K562 (cell line): ENCODE measurements at regions not wholly inside any gene's neighbourhood (a gene's known extent, or its start where the extent isn't known, plus 50 kb on each side); places are given as distances from the start of the nearest gene placed in this dataset.

Source experiments
- ATAC-seq: fragments of 200-7000 bp; cut with Tn5 transposase; 3 replicates; pipeline ENCODE4 v1.9.1; 2020; ENCODE audit warnings: moderate library complexity
- BruUV-seq: library from RNA; stranded (reverse); fragments of 400-500 nt; replicated peaks from 2 replicates; lab custom pipeline; 2021; lab: Mats Ljungman, UMichigan
- CTCF ChIA-PET: fragments of 300-600 bp; formaldehyde crosslinking; extraction: SDS; loops from one replicate; lab custom pipeline; 2021; ENCODE audit warnings: low intra/inter-chr PET ratio; lab: Yijun Ruan, JAX
- POLR2A ChIA-PET: fragments of 300-600, 350-650 bp; sonication (Branson Sonifier 250); formaldehyde crosslinking; extraction: SDS; loops from one replicate; lab custom pipeline; 2021; ENCODE audit warnings: antibody characterized with exemption, inconsistent platforms; lab: Yijun Ruan, JAX
- DNase-seq, 4 experiments: peaks; one replicate each; pipeline versions ENCODE4 v3.0.0 to v3.0.0-alpha.2; 2011 to 2018; ENCODE audit warnings: low spot score in 3 of 4, mixed read lengths in 3 of 4; ENCODE audit errors: extremely low read depth in 1 of 4
- FAIRE-seq: peaks from 2 replicates; lab custom pipeline; 2011; peaks lifted over from hg19 to GRCh38; lab: Jason Lieb, UNC
- H2AFZ ChIP-seq: 2 replicates; pipeline ENCODE4 v1.6.0; 2011; ENCODE audit warnings: low read depth, low read length, control low read depth, inconsistent platforms
- H3K27ac ChIP-seq: fragments of 200-600 bp; 3 replicates; pipeline ENCODE4 v1.8.0; 2011; ENCODE audit warnings: low read depth, mild to moderate bottlenecking, control low read depth, inconsistent platforms, low read length, moderate library complexity, mixed read lengths; ENCODE audit errors: extremely low read depth
- H3K27me3 ChIP-seq, 2 experiments: fragments of 300-600 bp in 1 of 2; 2 replicates in 1 of 2; 3 replicates in 1 of 2; pipeline versions ENCODE4 v1.6.0 to v1.8.0; 2011; ENCODE audit warnings: inconsistent platforms in 2 of 2, low read length in 2 of 2, mild to moderate bottlenecking in 1 of 2, mixed read lengths in 1 of 2, moderate library complexity in 1 of 2; ENCODE audit not compliant: control insufficient read depth in 2 of 2, insufficient read depth in 2 of 2
- H3K36me3 ChIP-seq: fragments of 300-600 bp; 3 replicates; pipeline ENCODE4 v1.8.0; 2011; ENCODE audit warnings: mild to moderate bottlenecking, low read length, inconsistent platforms; ENCODE audit not compliant: control insufficient read depth, insufficient read depth
- H3K4me1 ChIP-seq, 2 experiments: fragments of 200-600 bp in 1 of 2; replicated peaks in 1 of 2; 2 replicates in 1 of 2; 3 replicates in 1 of 2; pipeline versions ENCODE4 v1.5.1 to v1.8.0; 2011; ENCODE audit warnings: inconsistent platforms in 2 of 2, low read length in 2 of 2, mild to moderate bottlenecking in 1 of 2, mixed read lengths in 1 of 2, moderate library complexity in 1 of 2; ENCODE audit not compliant: control insufficient read depth in 2 of 2, insufficient read depth in 2 of 2
- H3K4me2 ChIP-seq: 2 replicates; pipeline ENCODE4 v1.6.1; 2011; ENCODE audit warnings: low read length, control low read depth, inconsistent platforms, mixed read lengths; ENCODE audit not compliant: insufficient read depth
- H3K4me3 ChIP-seq: fragments of 200-600 bp; sonication (generic), shearing (Covaris generic); 2 replicates; pipeline ENCODE4 v1.5.1; 2016; ENCODE audit warnings: control low read depth, inconsistent platforms
- H3K79me2 ChIP-seq: fragments of 200-600 bp; 3 replicates; pipeline ENCODE4 v1.8.0; 2011; ENCODE audit warnings: low read length, inconsistent platforms; ENCODE audit not compliant: control insufficient read depth, insufficient read depth
- H3K9ac ChIP-seq, 2 experiments: 2 replicates each; pipeline versions ENCODE4 v1.6.0 to v1.6.1; 2011; ENCODE audit warnings: low read depth in 2 of 2, low read length in 2 of 2, control low read depth in 1 of 2, inconsistent platforms in 1 of 2, mild to moderate bottlenecking in 1 of 2, mixed read lengths in 1 of 2; ENCODE audit not compliant: insufficient read depth in 1 of 2
- H3K9me1 ChIP-seq: one replicate; pipeline ENCODE4 v1.6.0; 2011; ENCODE audit warnings: inconsistent platforms, mild to moderate bottlenecking, low read length, moderate library complexity; ENCODE audit not compliant: control insufficient read depth, insufficient read depth
- H3K9me3 ChIP-seq: replicated peaks from 2 replicates; pipeline ENCODE4 v1.5.1; 2011; ENCODE audit warnings: low read depth, low read length, inconsistent platforms; ENCODE audit not compliant: control insufficient read depth, insufficient read depth
- H4K20me1 ChIP-seq: replicated peaks from 2 replicates; pipeline ENCODE4 v1.6.1; 2011; ENCODE audit warnings: low read length, inconsistent platforms, mixed read lengths; ENCODE audit not compliant: control insufficient read depth, insufficient read depth
- CBFA2T3 ChIP-seq: fragments of 450-650 bp; IDR thresholded peaks from 2 replicates; pipeline ENCODE4 v1.6.1; 2017
- CBX3 ChIP-seq, 2 experiments: IDR thresholded peaks; 1 replicate in 1 of 2; 2 replicates in 1 of 2; pipeline ENCODE4 v1.6.1; 2012; ENCODE audit warnings: inconsistent platforms in 2 of 2, low read length in 2 of 2, borderline replicate concordance in 1 of 2, control low read depth in 1 of 2
- CTCF ChIP-seq, 3 experiments: IDR thresholded peaks in 2 of 3; conservative IDR thresholded peaks in 1 of 3; 2 replicates each; pipeline ENCODE4 v1.5.1; 2011 to 2012; ENCODE audit warnings: low read length in 3 of 3, mild to moderate bottlenecking in 3 of 3, control low read depth in 2 of 3, improper control_type of control experiment in 1 of 3, inconsistent platforms in 1 of 3, low read depth in 1 of 3, mixed read lengths in 1 of 3, moderate library complexity in 1 of 3; ENCODE audit not compliant: insufficient read depth in 2 of 3
- FOXA3 ChIP-seq, 2 experiments: fragments of 450-650 bp in 1 of 2; sonication (generic) in 1 of 2; formaldehyde crosslinking; IDR thresholded peaks in 1 of 2; conservative IDR thresholded peaks in 1 of 2; 2 replicates each; pipeline versions ENCODE4 v1.4.0 to v1.8.0; 2020 to 2022; ENCODE audit warnings: mild to moderate bottlenecking in 2 of 2, missing genetic modification reagents in 1 of 2
- MTA3 ChIP-seq: fragments of 450-650 bp; formaldehyde crosslinking; IDR thresholded peaks from 2 replicates; pipeline ENCODE4 v1.6.1; 2017; ENCODE audit warnings: mild to moderate bottlenecking, borderline replicate concordance
- NFATC3 ChIP-seq: fragments of 450-650 bp; IDR thresholded peaks from 2 replicates; pipeline ENCODE4 v1.6.1; 2017; ENCODE audit warnings: mild to moderate bottlenecking
- RAD21 ChIP-seq, 2 experiments: fragments of 250-450 bp in 1 of 2; fragments of 450-650 bp in 1 of 2; sonication (Bioruptor Pico) in 1 of 2; formaldehyde crosslinking in 1 of 2; IDR thresholded peaks in 1 of 2; conservative IDR thresholded peaks in 1 of 2; 2 replicates each; pipeline versions ENCODE4 v1.4.0 to v1.8.0; 2020 to 2022; ENCODE audit warnings: mild to moderate bottlenecking in 2 of 2, moderate library complexity in 1 of 2
- REST ChIP-seq, 2 experiments: fragments of 450-650 bp; formaldehyde crosslinking in 1 of 2; IDR thresholded peaks; 2 replicates each; pipeline versions ENCODE4 v1.4.0 to v1.6.1; 2014 to 2020; ENCODE audit warnings: mild to moderate bottlenecking in 2 of 2, borderline replicate concordance in 1 of 2, low read depth in 1 of 2
- SIN3A ChIP-seq, 2 experiments: fragments of 150-350 bp in 1 of 2; IDR thresholded peaks; 2 replicates each; pipeline ENCODE4 v1.6.1; 2011 to 2016; ENCODE audit warnings: borderline replicate concordance in 2 of 2, low read depth in 2 of 2, low read length in 2 of 2, mild to moderate bottlenecking in 2 of 2, moderate library complexity in 2 of 2; ENCODE audit not compliant: control insufficient read depth in 1 of 2
- WGBS: fragments of 100-300 bp; shearing (Covaris generic); methylation state at CpG from one replicate; pipeline ENCODE4 v1.1.6; 2016; ENCODE audit warnings: low coverage, mixed read lengths; ENCODE audit not compliant: insufficient coverage; ENCODE audit errors: missing lambda C conversion rate; 5-methylcytosine and 5-hydroxymethylcytosine counted together
- in situ Hi-C: fragments of 300-500 bp; cut with MboI; formaldehyde crosslinking; loops from 4 replicates; pipeline ENCODE4 v1.15.0; 2018; ENCODE audit warnings: inconsistent platforms, mixed read lengths
- intact Hi-C: fragments of 100-400 bp; cut with micrococcal nuclease; formaldehyde crosslinking; loops from 2 replicates; pipeline ENCODE4 v1.14.2; 2022

- Histone ChIP-seq H3K36me3 (no peaks in the 10 kb centered on the region), H3K4me1 (no peaks in the 10 kb centered on the region), H2AFZ (no peak overlapping the region), H3K9me1 (no peaks in the 10 kb centered on the region), H3K27ac (no peak overlapping the region), H3K79me2 (no peaks in the 10 kb centered on the region), H4K20me1 (no peaks in the 10 kb centered on the region), H3K4me3 (no peak overlapping the region), H3K27me3 (no peaks in the 10 kb centered on the region), H3K9ac (no peak overlapping the region), H3K4me2 (no peak overlapping the region), H3K9me3 (no peaks in the 10 kb centered on the region)
- no TSS peak for BruUV-seq
- ChIA-PET CTCF (no interaction called here), POLR2A (no interaction called here)
- under 1% methylated on average over 6 of the region's 6 CpGs for WGBS
- in situ Hi-C loops = no loop called here
- intact Hi-C loops = loop anchor here (2.0 kb wide), 1 partner anchor 1119 kb away; no protein-coding TSS in a partner anchor
- FAIRE-seq = no peak
- no peak for TF ChIP-seq NFATC3
- no peak for TF ChIP-seq CBFA2T3
- peak; percentile 21 to 61; a peak in 3 of 4 replicates for TF ChIP-seq RAD21 (CRISPR knock-in tag; conservative IDR thresholded peaks at IDR 0.05 in 1 of 2, IDR thresholded peaks at IDR 0.05 in 1 of 2)
- TF ChIP-seq CBX3 (IDR thresholded peaks at IDR 0.05; ENCODE audit: borderline replicate concordance in 1 of 2, low read length in 2 of 2) = peak in 1 of 2 experiments; percentile 61; a peak in 1 of 3 replicates
- TF ChIP-seq FOXA3 (CRISPR knock-in tag; conservative IDR thresholded peaks at IDR 0.05 in 1 of 2, IDR thresholded peaks at IDR 0.05 in 1 of 2) = peak in 1 of 2 experiments; percentile 81; a peak in 3 of 4 replicates
- TF ChIP-seq CTCF (IDR thresholded peaks at IDR 0.05 in 2 of 3, conservative IDR thresholded peaks at IDR 0.05 in 1 of 3; ENCODE audit: insufficient read depth in 2 of 3, low read depth in 1 of 3, low read length in 3 of 3) = peak; percentile 35 to 45 (median 38); a peak in 4 of 6 replicates
- TF ChIP-seq REST (IDR thresholded peaks at IDR 0.05; ENCODE audit: borderline replicate concordance) = 0 out of 2 replicates have a peak, but pooled peaks have one; percentile 6
- no peak for TF ChIP-seq REST (CRISPR knock-in tag; IDR thresholded peaks at IDR 0.05; ENCODE audit: low read depth)
- no peak for TF ChIP-seq MTA3
- TF ChIP-seq SIN3A (IDR thresholded peaks at IDR 0.05; ENCODE audit: borderline replicate concordance in 2 of 2, control insufficient read depth in 1 of 2, low read depth in 2 of 2, low read length in 2 of 2) = no peak
- ATAC-seq = no peak
- DNase-seq = peak in 2 of 4 experiments; percentile 15 to 21
These were observed 424.0 kb upstream of the RGMB start for GRCh38 chr5:98349251-98349989.
